HEK293 (cell line): ENCODE measurements at regions not wholly inside any gene's neighbourhood (a gene's known extent, or its start where the extent isn't known, plus 50 kb on each side); places are given as distances from the start of the nearest gene placed in this dataset.

Source experiments
- CTCF ChIA-PET: fragments of 350-600 bp; formaldehyde crosslinking; extraction: SDS; loops from one replicate; lab custom pipeline; 2021; ENCODE audit warnings: antibody characterized with exemption; lab: Yijun Ruan, JAX
- POLR2A ChIA-PET: fragments of 300-600 bp; formaldehyde crosslinking; extraction: SDS; loops from one replicate; lab custom pipeline; 2020; ENCODE audit warnings: antibody characterized with exemption, inconsistent platforms; lab: Yijun Ruan, JAX
- H3K27ac ChIP-seq: fragments of 200-500 bp; sonication (Bioruptor generic); 2 replicates; pipeline ENCODE4 v1.5.1; 2014; ENCODE audit warnings: low read depth, low read length, control low read depth, inconsistent platforms; ENCODE audit errors: extremely low read depth
- H3K36me3 ChIP-seq, 2 experiments: fragments of 200-500 bp in 1 of 2; sonication (Bioruptor generic) in 1 of 2; 1 replicate in 1 of 2; 2 replicates in 1 of 2; pipeline ENCODE4 v1.5.1; 2014 to 2017; ENCODE audit warnings: inconsistent platforms in 2 of 2, low read length in 2 of 2; ENCODE audit not compliant: control insufficient read depth in 2 of 2, insufficient read depth in 1 of 2
- H3K4me1 ChIP-seq: fragments of 200-500 bp; sonication (Bioruptor generic); 2 replicates; pipeline ENCODE4 v1.5.1; 2014; ENCODE audit warnings: mild to moderate bottlenecking, low read length, inconsistent platforms; ENCODE audit not compliant: control insufficient read depth, insufficient read depth
- H3K4me3 ChIP-seq: 2 replicates; pipeline ENCODE4 v1.5.1; 2011; ENCODE audit warnings: low read depth, mild to moderate bottlenecking, control low read depth, low read length, moderate library complexity
- H3K9me3 ChIP-seq: fragments of 200-500 bp; sonication (Bioruptor generic); 2 replicates; pipeline ENCODE4 v1.5.1; 2014; ENCODE audit warnings: low read depth, low read length, inconsistent platforms; ENCODE audit not compliant: control insufficient read depth, insufficient read depth
- BCL11B ChIP-seq: fragments of 450-650 bp; formaldehyde crosslinking; IDR thresholded peaks from 2 replicates; pipeline ENCODE4 v1.5.1; 2016; ENCODE audit warnings: low read depth, missing biosample characterization, missing genetic modification characterization
- GLI4 ChIP-seq: fragments of 450-650 bp; formaldehyde crosslinking; IDR thresholded peaks from 2 replicates; pipeline ENCODE4 v1.5.1; 2016; ENCODE audit warnings: missing biosample characterization, missing genetic modification characterization
- GLIS2 ChIP-seq: fragments of 450-650 bp; formaldehyde crosslinking; IDR thresholded peaks from 2 replicates; pipeline ENCODE4 v1.5.1; 2016; ENCODE audit warnings: missing biosample characterization, missing genetic modification characterization
- HIC1 ChIP-seq: fragments of 450-650 bp; formaldehyde crosslinking; IDR thresholded peaks from 2 replicates; pipeline ENCODE4 v1.5.1; 2016; ENCODE audit warnings: missing biosample characterization, missing genetic modification characterization
- HOXD13 ChIP-seq: sonication (generic); formaldehyde crosslinking; IDR thresholded peaks from 2 replicates; pipeline ENCODE4 v1.8.0; 2022; ENCODE audit warnings: missing genetic modification reagents, borderline replicate concordance
- OVOL3 ChIP-seq: fragments of 450-650 bp; formaldehyde crosslinking; IDR thresholded peaks from 2 replicates; pipeline ENCODE4 v1.5.1; 2016; ENCODE audit warnings: missing biosample characterization, missing genetic modification characterization
- SP3 ChIP-seq: fragments of 450-650 bp; formaldehyde crosslinking; IDR thresholded peaks from 2 replicates; pipeline ENCODE4 v1.5.1; 2016; ENCODE audit warnings: missing biosample characterization, missing genetic modification characterization
- ZFHX2 ChIP-seq: fragments of 450-650 bp; formaldehyde crosslinking; conservative IDR thresholded peaks from 2 replicates; pipeline ENCODE4 v1.5.1; 2016; ENCODE audit warnings: missing biosample characterization, missing genetic modification characterization
- ZNF133 ChIP-seq: fragments of 450-650 bp; formaldehyde crosslinking; IDR thresholded peaks from 2 replicates; pipeline ENCODE4 v1.5.1; 2016; ENCODE audit warnings: missing biosample characterization, missing genetic modification characterization
- ZNF146 ChIP-seq: fragments of 450-650 bp; formaldehyde crosslinking; IDR thresholded peaks from 2 replicates; pipeline ENCODE4 v1.5.1; 2016; ENCODE audit warnings: missing biosample characterization, missing genetic modification characterization
- ZNF16 ChIP-seq: fragments of 450-650 bp; formaldehyde crosslinking; IDR thresholded peaks from 2 replicates; pipeline ENCODE4 v1.5.1; 2016; ENCODE audit warnings: low read depth, missing biosample characterization, missing genetic modification characterization
- ZNF19 ChIP-seq: fragments of 450-650 bp; formaldehyde crosslinking; IDR thresholded peaks from 2 replicates; pipeline ENCODE4; 2016; ENCODE audit warnings: missing biosample characterization, missing genetic modification characterization, low read depth
- ZNF24 ChIP-seq: fragments of 450-650 bp; formaldehyde crosslinking; IDR thresholded peaks from 2 replicates; pipeline ENCODE4 v1.5.1; 2016; ENCODE audit warnings: missing biosample characterization, missing genetic modification characterization
- ZNF26 ChIP-seq: fragments of 450-650 bp; formaldehyde crosslinking; IDR thresholded peaks from 2 replicates; pipeline ENCODE4 v1.5.1; 2016; ENCODE audit warnings: missing biosample characterization, missing genetic modification characterization
- ZNF558 ChIP-seq: fragments of 450-650 bp; formaldehyde crosslinking; IDR thresholded peaks from 2 replicates; pipeline ENCODE4 v1.5.1; 2016; ENCODE audit warnings: missing biosample characterization, missing genetic modification characterization
- ZNF623 ChIP-seq: fragments of 450-650 bp; formaldehyde crosslinking; IDR thresholded peaks from 2 replicates; pipeline ENCODE4 v1.5.1; 2016; ENCODE audit warnings: missing biosample characterization, missing genetic modification characterization
- ZNF629 ChIP-seq: fragments of 450-650 bp; formaldehyde crosslinking; IDR thresholded peaks from 2 replicates; pipeline ENCODE4 v1.5.1; 2017; ENCODE audit warnings: missing biosample characterization, missing genetic modification characterization
- ZNF639 ChIP-seq: fragments of 450-650 bp; formaldehyde crosslinking; IDR thresholded peaks from 2 replicates; pipeline ENCODE4 v1.5.1; 2016; ENCODE audit warnings: missing biosample characterization, missing genetic modification characterization
- ZNF654 ChIP-seq: fragments of 450-650 bp; formaldehyde crosslinking; IDR thresholded peaks from 2 replicates; pipeline ENCODE4 v1.5.1; 2016; ENCODE audit warnings: low read depth, missing biosample characterization, missing genetic modification characterization
- ZNF660 ChIP-seq: fragments of 450-650 bp; IDR thresholded peaks from 2 replicates; pipeline ENCODE4 v1.5.1; 2018; ENCODE audit warnings: missing biosample characterization, mild to moderate bottlenecking, missing genetic modification characterization
- ZNF704 ChIP-seq: fragments of 450-650 bp; formaldehyde crosslinking; IDR thresholded peaks from 2 replicates; pipeline ENCODE4 v1.5.1; 2016; ENCODE audit warnings: missing biosample characterization, missing genetic modification characterization
- ZNF747 ChIP-seq: fragments of 450-650 bp; formaldehyde crosslinking; IDR thresholded peaks from 2 replicates; pipeline ENCODE4 v1.5.1; 2016; ENCODE audit warnings: missing biosample characterization, missing genetic modification characterization
- ZSCAN23 ChIP-seq: fragments of 450-650 bp; formaldehyde crosslinking; IDR thresholded peaks from 2 replicates; pipeline ENCODE4 v1.5.1; 2016; ENCODE audit warnings: missing biosample characterization, missing genetic modification characterization

GRCh38 chr7:32347244-32347828 lies 142.8 kb downstream of the LSM5 start:
- Histone ChIP-seq H3K4me3 (no peak overlapping the region), H3K4me1 (no peaks in the 10 kb centered on the region), H3K9me3 (no peaks in the 10 kb centered on the region), H3K36me3 (no peaks in the 10 kb centered on the region), H3K27ac (no peak overlapping the region)
- TF ChIP-seq ZNF26 (tag by site-specific recombination) = no peak
- TF ChIP-seq ZNF747 (tag by site-specific recombination) = no peak
- TF ChIP-seq ZNF16 = no peak
- no peak for TF ChIP-seq HIC1
- POLR2A ChIA-PET = no interaction called here
- CTCF ChIA-PET = interaction anchor here (0.7 to 3.0 kb wide), 11 partner anchors 9 to 603 kb away, joined by 3 to 13 read pairs (median 5); no protein-coding TSS in a partner anchor

GRCh38 chr7:32346253-32346652 lies 143.9 kb downstream of the LSM5 start:
- CTCF ChIA-PET = interaction anchor here (0.7 kb wide), 1 partner anchor 181 kb away, joined by 4 read pairs; no protein-coding TSS in a partner anchor
- POLR2A ChIA-PET = no interaction called here

GRCh38 chr7:32336726-32337125 lies 153.5 kb downstream of the LSM5 start:
- Histone ChIP-seq H3K4me1 (no peaks in the 10 kb centered on the region), H3K36me3 (no peaks in the 10 kb centered on the region), H3K9me3 (no peaks in the 10 kb centered on the region)
- CTCF ChIA-PET = interaction anchor here (0.6 to 1.3 kb wide), 4 partner anchors 11 to 555 kb away, joined by 3 read pairs; no protein-coding TSS in a partner anchor
- POLR2A ChIA-PET = no interaction called here
- TF ChIP-seq ZNF660 (tag by site-specific recombination) = no peak
- TF ChIP-seq ZNF639 (tag by site-specific recombination) = no peak
- no peak for TF ChIP-seq ZFHX2 (tag by site-specific recombination)
- TF ChIP-seq HOXD13 (CRISPR knock-in tag) = no peak
- TF ChIP-seq ZNF654 (tag by site-specific recombination) = no peak
- no peak for TF ChIP-seq ZNF19
- TF ChIP-seq GLIS2 (tag by site-specific recombination) = no peak
- no peak for TF ChIP-seq ZNF133 (tag by site-specific recombination)
- no peak for TF ChIP-seq SP3 (tag by site-specific recombination)
- no peak for TF ChIP-seq ZNF24 (tag by site-specific recombination)
- TF ChIP-seq, all 188 proteins: peak for 0
- Histone ChIP-seq H3K4me3 (no peak overlapping the region), H3K27ac (no peak overlapping the region)

More at GRCh38 chr7:32346253-32346652, 143.9 kb downstream of the LSM5 start:
- Histone ChIP-seq H3K9me3 (no peaks in the 10 kb centered on the region), H3K4me1 (no peaks in the 10 kb centered on the region), H3K36me3 (no peaks in the 10 kb centered on the region), H3K27ac (no peak overlapping the region), H3K4me3 (no peak overlapping the region)
- TF ChIP-seq GLI4 (tag by site-specific recombination) (no peak), ZNF623 (no peak), OVOL3 (tag by site-specific recombination) (no peak), ZNF558 (tag by site-specific recombination) (no peak), ZNF629 (tag by site-specific recombination) (no peak), ZSCAN23 (no peak), BCL11B (tag by site-specific recombination) (no peak), ZNF146 (tag by site-specific recombination) (no peak), ZNF704 (tag by site-specific recombination) (no peak)
